ENCODE measurements at regions not wholly inside any gene's neighbourhood (a gene's known extent, or its start where the extent isn't known, plus 50 kb on each side); places are given as distances from the start of the nearest gene placed in this dataset.

- no peak overlapping the region for H3K9ac ChIP-seq (ENCODE audit: insufficient read depth, low read depth, low read length)
- TF ChIP-seq CEBPB (IDR thresholded peaks at IDR 0.05; ENCODE audit: borderline replicate concordance, low read depth, low read length) (peak; percentile 85), ZNF710 (CRISPR knock-in tag; IDR thresholded peaks at IDR 0.05; ENCODE audit: borderline replicate concordance) (no peak), AKNA (CRISPR knock-in tag; IDR thresholded peaks at IDR 0.05; ENCODE audit: borderline replicate concordance) (no peak)
- CTCF ChIA-PET (ENCODE audit: low intra/inter-chr PET ratio, low total read pairs), result no interaction called here
- no peak overlapping the region for H3K27ac ChIP-seq (ENCODE audit: extremely low read length, insufficient read depth, low read length)
- DNase-seq (ENCODE audit: low spot score) (no peak), ATAC-seq (no peak), FAIRE-seq (no peak)
- H2AFZ ChIP-seq (ENCODE audit: low read length), result no peak overlapping the region
- in situ Hi-C loops (cut with HindIII; ENCODE audit: extremely low pct_ligation_motif_present, low pct_unique_long_range_greater_than_20kb), result no loop called here
- H3K36me3 ChIP-seq (replicated peaks in 1 of 2; ENCODE audit: control insufficient read depth in 1 of 2, insufficient read depth in 2 of 2, low read length in 2 of 2), result no peaks in the 10 kb centered on the region
- intact Hi-C loops (cut with micrococcal nuclease; ENCODE audit: unreplicated experiment), result no loop called here
- BruUV-seq (replicated peaks), result no TSS peak
- H3K9me3 ChIP-seq (ENCODE audit: low read length), result peaks cover 54% of the 10 kb centered on the region
- POLR2A ChIA-PET, result no interaction called here
- WGBS (ENCODE audit: low lambda C conversion rate), result 0% methylated on average over 4 of the region's 4 CpGs
- H3K27me3 ChIP-seq (ENCODE audit: control insufficient read depth in 1 of 2, insufficient read depth in 2 of 2, low read length in 2 of 2), result no peaks in the 10 kb centered on the region
- H4K20me1 ChIP-seq (ENCODE audit: insufficient read depth, low read length), result no peaks in the 10 kb centered on the region
- no peak overlapping the region for H3K4me2 ChIP-seq (ENCODE audit: low read depth, low read length)
- no peaks in the 10 kb centered on the region for H3K4me1 ChIP-seq (ENCODE audit: insufficient read depth, low read length)
- no peaks in the 10 kb centered on the region for H3K79me2 ChIP-seq (ENCODE audit: insufficient read depth, low read length)
- no peak overlapping the region for H3K4me3 ChIP-seq (replicated peaks in 1 of 3; ENCODE audit: insufficient read depth in 1 of 3, low read depth in 2 of 3, low read length in 3 of 3)
These were observed 409.1 kb upstream of the GRIA1 start for GRCh38 chr5:153081385-153081784.
